GM12874 (cell line): ENCODE measurements at regions not wholly inside any gene's neighbourhood (a gene's known extent, or its start where the extent isn't known, plus 50 kb on each side); places are given as distances from the start of the nearest gene placed in this dataset.

Experiments
- TF ChIP-seq, protein P1 (sequence below): IDR thresholded peaks from 2 replicates; pipeline ENCODE4 v1.5.1; 2011; ENCODE audit warnings: low read depth, mild to moderate bottlenecking, control low read depth, low read length, moderate library complexity; ENCODE audit not compliant: insufficient read depth

DNA sequence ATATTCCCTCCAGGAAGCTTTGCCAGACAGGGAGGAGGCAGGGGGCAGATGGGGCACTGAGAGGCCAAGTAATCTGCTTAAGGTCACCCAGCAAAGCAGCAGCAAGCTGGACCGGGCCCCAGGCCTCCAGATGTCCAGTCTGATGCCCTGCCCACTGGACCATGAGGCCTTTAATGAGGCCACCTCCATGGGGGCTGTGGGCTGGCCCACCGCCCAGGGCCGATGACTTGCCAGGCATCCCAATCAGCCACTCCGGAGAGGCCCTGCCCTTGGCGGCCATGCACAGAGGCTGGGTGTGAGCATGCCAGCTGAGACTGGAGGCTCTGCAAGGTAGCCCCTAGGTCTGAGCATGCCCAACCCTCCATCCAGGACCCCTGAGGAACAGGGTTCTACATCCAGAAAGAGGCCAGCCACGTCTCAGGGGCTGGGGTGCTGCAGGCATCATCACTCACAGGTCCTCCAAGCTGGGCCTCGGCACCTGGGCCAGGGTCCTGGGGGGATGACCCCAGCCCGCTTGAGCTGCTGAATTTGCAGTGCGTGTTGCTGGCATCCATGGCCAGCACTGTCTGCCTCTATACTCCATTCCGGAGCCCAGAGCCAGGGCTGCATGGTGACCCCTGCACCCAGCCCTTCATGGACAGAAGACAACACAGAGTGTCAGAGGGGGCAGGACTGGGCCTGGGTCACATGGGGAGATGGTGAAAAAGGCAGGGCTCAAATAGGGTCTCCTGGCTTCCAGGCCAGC is 164.2 kb downstream of the INHBB start:
- TF ChIP-seq, protein P1, sequence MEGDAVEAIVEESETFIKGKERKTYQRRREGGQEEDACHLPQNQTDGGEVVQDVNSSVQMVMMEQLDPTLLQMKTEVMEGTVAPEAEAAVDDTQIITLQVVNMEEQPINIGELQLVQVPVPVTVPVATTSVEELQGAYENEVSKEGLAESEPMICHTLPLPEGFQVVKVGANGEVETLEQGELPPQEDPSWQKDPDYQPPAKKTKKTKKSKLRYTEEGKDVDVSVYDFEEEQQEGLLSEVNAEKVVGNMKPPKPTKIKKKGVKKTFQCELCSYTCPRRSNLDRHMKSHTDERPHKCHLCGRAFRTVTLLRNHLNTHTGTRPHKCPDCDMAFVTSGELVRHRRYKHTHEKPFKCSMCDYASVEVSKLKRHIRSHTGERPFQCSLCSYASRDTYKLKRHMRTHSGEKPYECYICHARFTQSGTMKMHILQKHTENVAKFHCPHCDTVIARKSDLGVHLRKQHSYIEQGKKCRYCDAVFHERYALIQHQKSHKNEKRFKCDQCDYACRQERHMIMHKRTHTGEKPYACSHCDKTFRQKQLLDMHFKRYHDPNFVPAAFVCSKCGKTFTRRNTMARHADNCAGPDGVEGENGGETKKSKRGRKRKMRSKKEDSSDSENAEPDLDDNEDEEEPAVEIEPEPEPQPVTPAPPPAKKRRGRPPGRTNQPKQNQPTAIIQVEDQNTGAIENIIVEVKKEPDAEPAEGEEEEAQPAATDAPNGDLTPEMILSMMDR, result no peak

DNA sequence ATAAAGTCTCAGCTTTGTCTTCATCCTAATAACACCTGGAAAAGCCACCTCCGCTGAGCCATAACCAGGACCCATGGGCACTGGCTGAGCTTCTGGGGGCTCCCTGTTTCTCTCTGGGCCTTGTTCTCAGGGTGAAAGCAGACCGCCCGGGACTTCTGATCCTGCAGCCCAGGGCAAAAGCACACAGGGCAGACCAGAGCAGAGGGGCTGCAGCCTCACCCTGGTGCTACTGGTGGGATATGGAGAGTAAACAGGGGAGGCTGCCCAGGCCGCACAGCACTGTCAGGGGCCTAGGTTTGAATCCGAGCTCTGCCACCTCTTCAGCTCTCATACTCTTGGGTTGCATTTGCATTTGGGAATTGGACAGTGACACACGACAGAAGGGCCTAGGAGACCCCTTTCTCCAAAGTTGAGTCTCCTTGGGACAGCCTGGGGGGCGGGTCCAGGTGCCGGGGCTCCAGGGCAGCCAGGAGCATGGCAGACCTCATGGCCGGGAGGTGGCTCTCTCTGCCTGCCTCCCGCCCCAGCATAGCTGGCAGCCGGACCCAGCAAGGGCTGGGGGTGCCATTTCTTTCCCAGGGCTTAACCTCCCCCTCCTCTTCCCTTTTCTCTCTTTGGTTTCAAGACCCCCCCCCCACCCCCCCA is 164.9 kb downstream of the INHBB start:
- TF ChIP-seq, protein P1, result no peak

DNA sequence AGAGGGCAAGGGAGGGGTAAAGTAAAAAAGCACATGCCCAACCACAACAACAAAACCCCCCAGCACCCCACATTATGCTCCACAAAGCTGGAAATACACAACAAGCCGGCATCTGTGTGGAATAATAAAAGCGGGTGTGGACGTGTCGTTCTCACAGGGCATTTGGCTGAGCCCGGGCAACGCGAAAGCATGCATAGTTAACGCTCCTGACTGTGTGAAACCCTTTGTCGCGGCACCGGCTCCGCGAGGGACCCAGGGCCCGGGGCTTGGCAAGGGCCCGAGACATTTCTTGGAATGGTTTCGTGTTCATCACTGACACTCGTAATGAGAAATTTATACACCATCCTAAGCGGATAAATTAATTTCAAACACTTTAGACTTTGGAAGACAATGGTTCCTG is 165.6 kb downstream of the INHBB start:
- TF ChIP-seq, protein P1, result no peak

DNA sequence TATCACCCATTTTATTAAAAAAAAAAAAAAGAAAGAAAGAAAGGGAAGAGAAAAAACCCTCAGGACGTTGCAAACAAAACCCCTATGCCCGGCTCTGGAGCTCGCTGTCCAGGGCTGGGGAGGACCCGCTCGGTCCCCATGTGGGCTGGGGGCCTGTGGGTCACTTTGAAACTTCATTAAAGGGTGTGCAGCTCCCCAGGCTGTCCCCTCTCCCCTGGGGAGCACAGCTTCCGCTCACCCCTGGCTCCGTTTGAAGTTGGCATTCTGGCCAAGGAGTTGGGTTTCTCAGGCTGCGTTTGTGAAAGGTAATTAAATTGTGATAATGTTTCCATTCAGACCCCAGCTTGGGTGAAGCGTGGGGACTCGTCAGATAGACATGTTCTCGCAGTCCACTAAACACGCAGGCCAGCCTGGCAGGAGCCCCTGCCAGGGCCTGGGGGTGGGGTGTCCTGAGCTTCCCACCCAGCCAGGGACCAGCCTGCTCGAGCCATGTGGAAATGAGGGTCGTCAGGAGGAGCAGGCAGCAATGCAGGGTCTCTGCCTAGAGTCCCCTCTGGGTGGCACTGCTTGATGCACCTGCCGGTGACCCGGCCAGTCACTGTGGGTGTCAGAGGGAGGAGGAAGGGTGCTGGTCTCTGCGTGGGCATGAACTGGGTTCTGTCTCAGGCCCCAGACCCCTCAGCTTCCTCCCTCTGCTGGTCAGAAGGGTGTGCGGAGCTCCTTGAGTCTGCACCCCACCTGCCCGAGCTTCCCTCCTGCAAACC is 166.2 kb downstream of the INHBB start:
- TF ChIP-seq, protein P1, result no peak

DNA sequence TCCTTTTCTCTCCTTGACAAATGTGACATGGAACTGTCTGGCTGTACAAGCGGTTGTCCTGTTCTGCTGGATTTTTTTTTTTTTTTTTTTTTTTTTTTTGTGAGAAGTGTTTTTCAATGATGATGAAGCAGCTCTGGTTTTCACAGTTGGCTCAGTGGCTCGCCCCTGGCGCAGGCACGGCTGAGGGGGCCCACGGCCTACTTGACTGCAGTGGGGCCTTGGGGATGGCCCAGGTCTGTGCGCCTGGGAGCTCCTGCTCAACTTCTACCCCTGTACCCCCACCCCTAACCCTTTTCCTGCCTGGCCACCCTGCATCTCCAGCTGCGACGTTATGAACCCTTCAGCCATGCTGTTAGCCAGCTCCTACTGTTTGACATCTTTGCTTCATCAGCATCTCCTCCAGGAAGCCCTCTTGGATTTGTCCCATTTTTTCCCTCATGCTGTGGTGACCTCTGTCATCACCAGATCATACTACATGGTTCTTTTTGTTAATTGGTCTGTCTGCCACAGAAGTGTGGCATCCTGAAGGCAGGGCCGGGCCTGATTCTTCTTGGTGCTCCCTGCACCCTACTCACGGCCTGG is 167.9 kb downstream of the INHBB start:
- TF ChIP-seq, protein P1, result no peak

DNA sequence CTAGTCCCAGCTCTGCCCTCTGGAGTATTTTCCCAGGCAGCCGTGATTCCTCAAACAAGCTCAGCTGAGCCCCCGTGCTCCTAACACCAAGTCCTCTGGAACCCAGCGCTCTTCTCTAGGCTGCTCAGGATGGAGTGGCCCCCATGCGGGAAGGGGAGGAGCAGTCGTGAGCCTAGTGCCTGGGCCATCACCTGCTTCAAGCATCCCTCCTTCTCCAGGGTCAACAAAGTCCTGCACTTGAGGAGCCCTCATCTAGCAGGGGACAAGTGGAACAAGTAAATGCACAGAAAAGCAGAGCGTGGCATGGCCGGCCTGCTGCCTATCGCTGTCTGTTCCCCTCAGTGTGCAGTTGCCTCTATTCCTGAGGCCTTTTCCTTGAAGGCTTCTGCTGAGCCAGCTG is 168.6 kb downstream of the INHBB start:
- TF ChIP-seq, protein P1, result no peak
